ENCODE measurements at regions not wholly inside any gene's neighbourhood (a gene's known extent, or its start where the extent isn't known, plus 50 kb on each side); places are given as distances from the start of the nearest gene placed in this dataset.

GRCh38 chr9:8208465-8208864, 408.9 kb upstream of the DMAC1 start:
- ATAC-seq (no peak), DNase-seq (ENCODE audit: low spot score in 2 of 2) (no peak)
- peaks cover 0 to 4% of the 10 kb centered on the region in 2 donors for H3K36me3 Mint-ChIP-seq
- H3K27ac Mint-ChIP-seq: no peak overlapping the region
- peaks cover 0 to 4% of the 10 kb centered on the region in 2 donors for H3K9me3 Mint-ChIP-seq

- Mint-ChIP-seq H3K27ac (no peak overlapping the region), H3K9me3 (peaks cover 0 to 7% of the 10 kb centered on the region in 2 donors), H3K36me3 (peaks cover 0 to 6% of the 10 kb centered on the region in 2 donors)
- ATAC-seq: no peak
- no peak for DNase-seq (ENCODE audit: low spot score in 2 of 2)
Observed at GRCh38 chr9:8207596-8207995, 408.0 kb upstream of the DMAC1 start.

GRCh38 chr9:8206720-8207119, 407.1 kb upstream of the DMAC1 start:
- peak in 1 of 2 donors; percentile 34 for ATAC-seq
- H3K36me3 Mint-ChIP-seq: peaks cover 0 to 6% of the 10 kb centered on the region in 2 donors
- no peak overlapping the region for H3K27ac Mint-ChIP-seq
- DNase-seq (ENCODE audit: low spot score in 2 of 2): no peak
- peaks cover 6 to 11% of the 10 kb centered on the region in 2 donors for H3K9me3 Mint-ChIP-seq

GRCh38 chr9:8205576-8205975, 406.0 kb upstream of the DMAC1 start:
- Mint-ChIP-seq H3K9me3 (peaks cover 7 to 12% of the 10 kb centered on the region in 2 donors), H3K36me3 (peaks cover 0 to 6% of the 10 kb centered on the region in 2 donors), H3K27ac (no peak overlapping the region)
- DNase-seq (ENCODE audit: low spot score in 2 of 2) (no peak), ATAC-seq (no peak)

- H3K36me3 Mint-ChIP-seq: peaks cover 11 to 29% of the 10 kb centered on the region in 2 donors
- H3K9me3 Mint-ChIP-seq: peaks cover 14 to 22% of the 10 kb centered on the region in 2 donors
- DNase-seq (ENCODE audit: low spot score in 2 of 2) (no peak), ATAC-seq (no peak)
- no peak overlapping the region for H3K27ac Mint-ChIP-seq
Observed at GRCh38 chr9:8189881-8190280, 390.3 kb upstream of the DMAC1 start.

GRCh38 chr9:8188723-8189407, 389.3 kb upstream of the DMAC1 start:
- DNase-seq (ENCODE audit: low spot score in 2 of 2) (peak in 1 of 2 donors; percentile 14), ATAC-seq (peak; percentile 93 to 94)
- H3K9me3 Mint-ChIP-seq: peaks cover 14 to 22% of the 10 kb centered on the region in 2 donors
- H3K27ac Mint-ChIP-seq: no peak overlapping the region
- peaks cover 11 to 29% of the 10 kb centered on the region in 2 donors for H3K36me3 Mint-ChIP-seq

- ATAC-seq: peak; percentile 38 to 44
- H3K36me3 Mint-ChIP-seq: peaks cover 7 to 10% of the 10 kb centered on the region in 2 donors
- DNase-seq (ENCODE audit: low spot score in 2 of 2): no peak
- no peak overlapping the region for H3K27ac Mint-ChIP-seq
- peaks cover 4 to 6% of the 10 kb centered on the region in 2 donors for H3K9me3 Mint-ChIP-seq
Observed at GRCh38 chr9:8186560-8186959, 387.0 kb upstream of the DMAC1 start.

GRCh38 chr9:8183618-8184017, 384.0 kb upstream of the DMAC1 start:
- DNase-seq (ENCODE audit: low spot score in 2 of 2) (no peak), ATAC-seq (no peak)
- H3K36me3 Mint-ChIP-seq: no peaks in the 10 kb centered on the region
- no peak overlapping the region for H3K27ac Mint-ChIP-seq
- no peaks in the 10 kb centered on the region for H3K9me3 Mint-ChIP-seq

- ATAC-seq (no peak), DNase-seq (ENCODE audit: low spot score in 2 of 2) (no peak)
- no peaks in the 10 kb centered on the region for H3K9me3 Mint-ChIP-seq
- H3K27ac Mint-ChIP-seq: no peak overlapping the region
- H3K36me3 Mint-ChIP-seq: no peaks in the 10 kb centered on the region
Observed at GRCh38 chr9:8179381-8180053, 379.9 kb upstream of the DMAC1 start.

GRCh38 chr9:8172000-8172399, 372.4 kb upstream of the DMAC1 start:
- H3K36me3 Mint-ChIP-seq: no peaks in the 10 kb centered on the region
- H3K9me3 Mint-ChIP-seq: no peaks in the 10 kb centered on the region
- no peak overlapping the region for H3K27ac Mint-ChIP-seq
- ATAC-seq: no peak
- DNase-seq (ENCODE audit: low spot score in 2 of 2): no peak

GRCh38 chr9:8168916-8169438, 369.4 kb upstream of the DMAC1 start:
- H3K27ac Mint-ChIP-seq: no peak overlapping the region

GRCh38 chr9:8160787-8161186, 361.2 kb upstream of the DMAC1 start:
- Mint-ChIP-seq H3K9me3 (no peaks in the 10 kb centered on the region), H3K36me3 (no peaks in the 10 kb centered on the region)

More at GRCh38 chr9:8168916-8169438, 369.4 kb upstream of the DMAC1 start:
- DNase-seq (ENCODE audit: low spot score in 2 of 2): no peak
- ATAC-seq: no peak
- no peaks in the 10 kb centered on the region for H3K9me3 Mint-ChIP-seq
- no peaks in the 10 kb centered on the region for H3K36me3 Mint-ChIP-seq

GRCh38 chr9:8158574-8158973, 359.0 kb upstream of the DMAC1 start:
- DNase-seq (ENCODE audit: low spot score in 2 of 2): no peak
- H3K9me3 Mint-ChIP-seq: no peaks in the 10 kb centered on the region
- no peak for ATAC-seq
- H3K36me3 Mint-ChIP-seq: no peaks in the 10 kb centered on the region
- H3K27ac Mint-ChIP-seq: no peak overlapping the region

More at GRCh38 chr9:8160787-8161186, 361.2 kb upstream of the DMAC1 start:
- DNase-seq (ENCODE audit: low spot score in 2 of 2): no peak
- no peak overlapping the region for H3K27ac Mint-ChIP-seq
- ATAC-seq: no peak

GRCh38 chr9:8157683-8158324, 358.2 kb upstream of the DMAC1 start:
- no peak overlapping the region for H3K27ac Mint-ChIP-seq
- no peaks in the 10 kb centered on the region for H3K9me3 Mint-ChIP-seq
- no peak for ATAC-seq
- DNase-seq (ENCODE audit: low spot score in 2 of 2): no peak
- H3K36me3 Mint-ChIP-seq: no peaks in the 10 kb centered on the region

- Mint-ChIP-seq H3K36me3 (peaks cover under 1 to 5% of the 10 kb centered on the region in 2 donors), H3K9me3 (peaks cover 4 to 5% of the 10 kb centered on the region in 2 donors), H3K27ac (no peak overlapping the region)
- no peak for ATAC-seq
- no peak for DNase-seq (ENCODE audit: low spot score in 2 of 2)
Observed at GRCh38 chr9:8156346-8156745, 356.8 kb upstream of the DMAC1 start.

GRCh38 chr9:8155706-8156105, 356.1 kb upstream of the DMAC1 start:
- peaks cover 6 to 11% of the 10 kb centered on the region in 2 donors for H3K36me3 Mint-ChIP-seq
- no peak for ATAC-seq
- DNase-seq (ENCODE audit: low spot score in 2 of 2): no peak
- peaks cover 10 to 11% of the 10 kb centered on the region in 2 donors for H3K9me3 Mint-ChIP-seq
- no peak overlapping the region for H3K27ac Mint-ChIP-seq

- peaks cover 0 to 6% of the 10 kb centered on the region in 2 donors for H3K9me3 Mint-ChIP-seq
- no peak for ATAC-seq
- no peaks in the 10 kb centered on the region for H3K36me3 Mint-ChIP-seq
- DNase-seq (ENCODE audit: low spot score in 2 of 2): no peak
- H3K27ac Mint-ChIP-seq: no peak overlapping the region
Observed at GRCh38 chr9:8143677-8144076, 344.1 kb upstream of the DMAC1 start.
